WERI-Rb-1 (cell line): ENCODE measurements at regions not wholly inside any gene's neighbourhood (a gene's known extent, or its start where the extent isn't known, plus 50 kb on each side); places are given as distances from the start of the nearest gene placed in this dataset.

Experiments
- DNase-seq: peaks from one replicate; pipeline ENCODE4 v3.0.0-alpha.2; 2020
- H3K27ac ChIP-seq: fragments of 250-450 bp; sonication (Bioruptor Pico); 2 replicates; pipeline ENCODE4 v1.5.1; 2020; ENCODE audit warnings: mild to moderate bottlenecking, moderate library complexity
- H3K27me3 ChIP-seq: fragments of 250-450 bp; sonication (Bioruptor Pico); 2 replicates; pipeline ENCODE4 v1.5.1; 2021; ENCODE audit warnings: mild to moderate bottlenecking, low read depth, moderate library complexity; ENCODE audit not compliant: insufficient read depth, severe bottlenecking
- H3K36me3 ChIP-seq: fragments of 250-450 bp; sonication (Bioruptor Pico); 2 replicates; pipeline ENCODE4 v1.5.1; 2020; ENCODE audit warnings: mild to moderate bottlenecking, moderate library complexity
- H3K4me3 ChIP-seq: 2 replicates; pipeline ENCODE4 v1.5.1; 2011; ENCODE audit warnings: low read depth, mild to moderate bottlenecking, control low read depth, low read length
- H3K9me3 ChIP-seq: fragments of 250-450 bp; sonication (Bioruptor Pico); 2 replicates; pipeline ENCODE4 v1.5.1; 2021; ENCODE audit warnings: mild to moderate bottlenecking, moderate library complexity; ENCODE audit not compliant: severe bottlenecking
- CTCF ChIP-seq: IDR thresholded peaks from 2 replicates; pipeline ENCODE4 v1.5.1; 2011; ENCODE audit warnings: low read depth, mild to moderate bottlenecking, control low read depth, inconsistent platforms, low read length

- Histone ChIP-seq H3K27ac (no peak overlapping the region), H3K4me3 (no peak overlapping the region), H3K27me3 (no peaks in the 10 kb centered on the region), H3K36me3 (no peaks in the 10 kb centered on the region), H3K9me3 (no peaks in the 10 kb centered on the region)
- no peak for TF ChIP-seq CTCF
- no peak for DNase-seq
Measured at GRCh38 chr22:48208894-48209293, 1446.4 kb downstream of the TBC1D22A start.

- TF ChIP-seq CTCF, result no peak
- Histone ChIP-seq H3K9me3 (no peaks in the 10 kb centered on the region), H3K27ac (no peak overlapping the region), H3K27me3 (no peaks in the 10 kb centered on the region), H3K36me3 (no peaks in the 10 kb centered on the region), H3K4me3 (no peak overlapping the region)
- no peak for DNase-seq
Measured at GRCh38 chr22:48207919-48208535, 1445.6 kb downstream of the TBC1D22A start.

- Histone ChIP-seq H3K27me3 (no peaks in the 10 kb centered on the region), H3K4me3 (no peak overlapping the region), H3K36me3 (no peaks in the 10 kb centered on the region), H3K27ac (no peak overlapping the region), H3K9me3 (no peaks in the 10 kb centered on the region)
- DNase-seq, result no peak
- TF ChIP-seq CTCF, result no peak
Measured at GRCh38 chr22:48205790-48206189, 1443.3 kb downstream of the TBC1D22A start.

GRCh38 chr22:48205161-48205560 is 1442.7 kb downstream of the TBC1D22A start:
- no peak overlapping the region for H3K27ac ChIP-seq
- no peak overlapping the region for H3K4me3 ChIP-seq
- TF ChIP-seq CTCF, result no peak
- H3K27me3 ChIP-seq, result no peaks in the 10 kb centered on the region
- H3K36me3 ChIP-seq, result no peaks in the 10 kb centered on the region
- no peaks in the 10 kb centered on the region for H3K9me3 ChIP-seq
- DNase-seq, result no peak

GRCh38 chr22:48204296-48204695 is 1441.8 kb downstream of the TBC1D22A start:
- no peak overlapping the region for H3K27ac ChIP-seq
- no peaks in the 10 kb centered on the region for H3K9me3 ChIP-seq
- H3K27me3 ChIP-seq, result no peaks in the 10 kb centered on the region
- H3K4me3 ChIP-seq, result no peak overlapping the region
- DNase-seq, result no peak
- no peaks in the 10 kb centered on the region for H3K36me3 ChIP-seq
- TF ChIP-seq CTCF, result no peak

- H3K4me3 ChIP-seq, result no peak overlapping the region
- no peak overlapping the region for H3K27ac ChIP-seq
- H3K36me3 ChIP-seq, result no peaks in the 10 kb centered on the region
- no peak for TF ChIP-seq CTCF
- DNase-seq, result no peak
- H3K9me3 ChIP-seq, result no peaks in the 10 kb centered on the region
- H3K27me3 ChIP-seq, result no peaks in the 10 kb centered on the region
Measured at GRCh38 chr22:48199667-48200066, 1437.2 kb downstream of the TBC1D22A start.
